ENCODE measurements at regions not wholly inside any gene's neighbourhood (a gene's known extent, or its start where the extent isn't known, plus 50 kb on each side); places are given as distances from the start of the nearest gene placed in this dataset.

GRCh38 chr15:70469651-70470555 is 293.5 kb downstream of the UACA start:
- DNase-seq: no peak

GRCh38 chr15:70469182-70469581 is 294.2 kb downstream of the UACA start:
- no peak for DNase-seq

GRCh38 chr15:70466895-70467529 is 296.3 kb downstream of the UACA start:
- DNase-seq: peak in 2 of 5 experiments; percentile 16 to 46

- DNase-seq: no peak
Measured at GRCh38 chr15:70466305-70466704, 297.1 kb downstream of the UACA start.

- no peak for DNase-seq
Measured at GRCh38 chr15:70465812-70466211, 297.5 kb downstream of the UACA start.

GRCh38 chr15:70463453-70463834 is 299.9 kb downstream of the UACA start:
- no peak for DNase-seq

- DNase-seq: no peak
Measured at GRCh38 chr15:70461992-70462391, 301.4 kb downstream of the UACA start.

GRCh38 chr15:70461017-70461416 is 302.3 kb downstream of the UACA start:
- no peak for DNase-seq

- no peak for DNase-seq
Measured at GRCh38 chr15:70459312-70459711, 304.0 kb downstream of the UACA start.

GRCh38 chr15:70453766-70454165 is 309.6 kb downstream of the UACA start:
- no peak for DNase-seq

GRCh38 chr15:70453238-70453637 is 310.1 kb downstream of the UACA start:
- no peak for DNase-seq

GRCh38 chr15:70451821-70452653 is 311.3 kb downstream of the UACA start:
- no peak for DNase-seq

- no peak for DNase-seq
Measured at GRCh38 chr15:70450142-70450443, 313.3 kb downstream of the UACA start.

GRCh38 chr15:70449311-70450141 is 313.8 kb downstream of the UACA start:
- DNase-seq: no peak

GRCh38 chr15:70447928-70448698 is 315.2 kb downstream of the UACA start:
- peak in 2 of 5 experiments; percentile 13 to 40 for DNase-seq

GRCh38 chr15:70447521-70447920 is 315.8 kb downstream of the UACA start:
- no peak for DNase-seq

GRCh38 chr15:70447081-70447480 is 316.3 kb downstream of the UACA start:
- DNase-seq: no peak

- DNase-seq: no peak
Measured at GRCh38 chr15:70443486-70444273, 319.7 kb downstream of the UACA start.

- DNase-seq: no peak
Measured at GRCh38 chr15:70442616-70443321, 320.6 kb downstream of the UACA start.

- no peak for DNase-seq
Measured at GRCh38 chr15:70442211-70442610, 321.1 kb downstream of the UACA start.

Data from T-helper 2 cell (primary cell).